Thymus (tissue), 11 donors: ENCODE measurements at regions not wholly inside any gene's neighbourhood (a gene's known extent, or its start where the extent isn't known, plus 50 kb on each side); places are given as distances from the start of the nearest gene placed in this dataset.

Source experiments
- DNase-seq, 9 donors: peaks; one replicate each; pipeline ENCODE4 v3.0.0-alpha.2; 2013; ENCODE audit warnings: low spot score in 9 of 9, low read depth in 6 of 9, missing footprints in 1 of 9
- H3K27ac ChIP-seq, 2 donors: one replicate each; pipeline ENCODE4 v1.5.1; 2013; ENCODE audit warnings: control low read depth in 1 of 2, low read depth in 1 of 2, low read length in 1 of 2, mild to moderate bottlenecking in 1 of 2, moderate library complexity in 1 of 2
- H3K27me3 ChIP-seq, 2 donors: one replicate each; pipeline ENCODE4 v1.5.1; 2013; ENCODE audit warnings: low read length in 1 of 2; ENCODE audit not compliant: control insufficient read depth in 2 of 2, insufficient read depth in 1 of 2
- H3K36me3 ChIP-seq, 2 donors: one replicate each; pipeline ENCODE4 v1.5.1; 2013; ENCODE audit warnings: low read length in 1 of 2, mild to moderate bottlenecking in 1 of 2, moderate library complexity in 1 of 2; ENCODE audit not compliant: control insufficient read depth in 2 of 2, insufficient read depth in 2 of 2
- H3K4me1 ChIP-seq, 2 donors: one replicate each; pipeline ENCODE4 v1.5.1; 2013; ENCODE audit warnings: low read length in 2 of 2; ENCODE audit not compliant: control insufficient read depth in 2 of 2, insufficient read depth in 2 of 2
- H3K4me3 ChIP-seq, 2 donors: one replicate each; pipeline ENCODE4 v1.5.1; 2013; ENCODE audit warnings: low read length in 2 of 2, control low read depth in 1 of 2, mild to moderate bottlenecking in 1 of 2
- H3K9me3 ChIP-seq, 2 donors: one replicate each; pipeline ENCODE4 v1.5.1; 2013; ENCODE audit warnings: low read length in 1 of 2, mild to moderate bottlenecking in 1 of 2; ENCODE audit not compliant: control insufficient read depth in 2 of 2, insufficient read depth in 1 of 2
- WGBS: extraction: QIAGEN DNeasy Blood & Tissue Kit; methylation state at CpG from one replicate; pipeline ENCODE4 v1.1.7; 2013; 5-methylcytosine and 5-hydroxymethylcytosine counted together
- donor health status: healthy.

DNA sequence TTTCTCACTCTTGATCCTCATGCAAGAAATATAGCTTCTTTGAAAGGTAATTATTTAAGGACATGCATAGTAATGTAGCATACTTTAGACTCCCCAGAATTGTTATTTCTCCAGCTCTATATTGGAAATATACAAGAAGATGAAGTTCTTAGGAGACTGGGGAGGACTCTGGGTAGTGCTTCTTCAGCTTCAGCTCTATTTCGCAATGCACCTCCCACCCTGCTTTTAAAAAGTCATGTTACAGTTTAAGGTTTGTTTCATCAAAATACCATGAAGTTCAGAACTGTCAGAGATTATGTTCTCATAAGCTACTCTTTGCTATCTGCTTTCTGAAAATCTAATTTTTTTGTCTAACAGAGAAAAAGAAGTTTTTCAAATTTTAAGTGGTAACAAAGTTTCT, 586.2 kb upstream of the ADGRL4 start:
- Histone ChIP-seq H3K4me3 (no peak overlapping the region), H3K36me3 (no peaks in the 10 kb centered on the region), H3K9me3 (no peaks in the 10 kb centered on the region), H3K27me3 (no peaks in the 10 kb centered on the region), H3K4me1 (no peaks in the 10 kb centered on the region), H3K27ac (no peak overlapping the region)
- 99% methylated on average over 1 of the region's 1 CpG for WGBS
- DNase-seq, result no peak

DNA sequence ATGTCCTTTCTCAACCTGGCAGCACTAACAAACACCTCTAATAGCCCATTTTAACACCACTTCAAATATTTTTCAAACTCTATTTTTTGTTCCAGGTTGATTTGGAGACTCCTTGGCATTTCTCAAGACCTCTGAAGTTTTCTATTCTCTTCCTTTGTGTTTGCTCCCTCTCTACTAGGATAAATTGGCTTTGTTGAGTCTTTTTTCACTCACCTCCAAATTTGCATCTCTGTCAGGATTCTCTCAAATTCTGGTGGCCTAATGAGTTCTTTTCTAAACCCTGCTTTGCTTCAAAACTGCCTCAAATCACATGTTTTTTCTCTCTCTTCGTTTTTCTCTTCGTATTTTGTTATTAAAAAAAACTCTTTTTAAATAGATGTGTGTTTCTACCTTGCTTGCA, 582.2 kb upstream of the ADGRL4 start:
- H3K4me1 ChIP-seq, result no peaks in the 10 kb centered on the region
- 84% methylated on average over 2 of the region's 2 CpGs for WGBS
- DNase-seq, result no peak

DNA sequence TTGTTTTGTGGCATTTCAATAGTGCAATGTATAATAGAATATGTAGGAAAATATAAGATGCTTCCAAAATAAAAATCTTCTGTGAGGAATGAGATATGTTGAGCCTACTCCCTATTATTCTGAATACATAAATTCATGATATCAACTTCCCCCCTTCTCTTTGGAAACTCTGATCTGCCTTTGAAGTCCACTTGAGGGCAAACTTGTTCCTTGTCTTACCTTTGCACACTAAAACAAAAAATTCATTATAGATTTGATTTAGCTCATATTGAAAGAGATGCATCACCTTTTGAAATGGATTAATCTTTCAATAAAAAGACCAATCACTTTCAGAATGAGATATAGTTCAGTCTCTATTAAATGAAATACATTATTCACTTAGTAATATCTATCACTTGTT, 580.7 kb upstream of the ADGRL4 start:
- H3K4me3 ChIP-seq, result no peak overlapping the region
- no peak overlapping the region for H3K27ac ChIP-seq
- no peak for DNase-seq
- no peaks in the 10 kb centered on the region for H3K4me1 ChIP-seq
- H3K36me3 ChIP-seq, result no peaks in the 10 kb centered on the region
- no peaks in the 10 kb centered on the region for H3K27me3 ChIP-seq
- no peaks in the 10 kb centered on the region for H3K9me3 ChIP-seq

More for the DNA sequence above, 582.2 kb upstream of the ADGRL4 start:
- Histone ChIP-seq H3K36me3 (no peaks in the 10 kb centered on the region), H3K4me3 (no peak overlapping the region), H3K27ac (no peak overlapping the region), H3K27me3 (no peaks in the 10 kb centered on the region), H3K9me3 (no peaks in the 10 kb centered on the region)

DNA sequence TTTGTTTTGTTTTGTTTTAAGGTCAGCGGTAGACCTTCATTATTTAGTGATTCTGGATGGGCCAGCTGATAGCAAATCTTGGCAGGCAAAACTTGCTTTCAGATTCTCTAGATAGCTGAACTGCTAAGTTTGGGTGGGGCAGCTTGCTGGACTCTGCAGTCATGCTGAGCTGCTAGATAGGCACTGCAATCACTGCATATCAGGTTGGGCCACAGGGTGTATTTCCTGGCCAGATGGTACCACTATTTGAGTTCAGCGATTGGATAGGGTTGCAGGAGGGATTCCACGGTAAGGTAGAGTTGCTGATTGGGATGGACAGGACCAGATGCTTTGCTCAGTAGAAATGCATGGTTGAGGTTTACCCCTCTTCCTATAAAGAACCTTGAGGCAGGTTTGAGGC, 579.3 kb upstream of the ADGRL4 start:
- H3K9me3 ChIP-seq, result no peaks in the 10 kb centered on the region
- no peak overlapping the region for H3K4me3 ChIP-seq
- no peaks in the 10 kb centered on the region for H3K36me3 ChIP-seq
- no peaks in the 10 kb centered on the region for H3K27me3 ChIP-seq
- no peak overlapping the region for H3K27ac ChIP-seq
- DNase-seq, result no peak
- no peaks in the 10 kb centered on the region for H3K4me1 ChIP-seq
- 97% methylated on average over 3 of the region's 3 CpGs for WGBS

DNA sequence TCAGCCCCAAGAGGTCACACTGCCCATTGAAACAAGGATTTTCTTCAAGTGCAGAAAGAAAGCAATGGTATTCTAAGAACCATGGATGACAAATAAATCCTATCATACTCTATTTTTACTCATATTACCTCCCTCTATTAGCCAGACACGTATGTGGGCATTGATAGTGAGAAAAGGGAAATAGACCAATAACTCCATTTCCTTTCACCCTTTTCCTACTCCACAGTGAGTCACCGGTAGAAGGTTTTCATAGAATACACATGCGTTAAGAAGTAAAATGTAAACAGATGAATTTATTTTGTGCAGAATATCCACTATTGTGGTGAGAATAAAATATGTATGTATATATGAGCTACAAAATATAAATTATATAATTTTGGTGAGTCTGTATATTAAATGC, 568.9 kb upstream of the ADGRL4 start:
- Histone ChIP-seq H3K4me3 (no peak overlapping the region), H3K27ac (no peak overlapping the region), H3K9me3 (no peaks in the 10 kb centered on the region), H3K36me3 (no peaks in the 10 kb centered on the region), H3K4me1 (no peaks in the 10 kb centered on the region), H3K27me3 (no peaks in the 10 kb centered on the region)
- DNase-seq, result no peak
- WGBS, result 17% methylated on average over 3 of the region's 3 CpGs

GRCh38 chr1:79568411-79568810, 561.9 kb upstream of the ADGRL4 start:
- Histone ChIP-seq H3K4me3 (no peak overlapping the region), H3K36me3 (no peaks in the 10 kb centered on the region), H3K27ac (no peak overlapping the region), H3K4me1 (no peaks in the 10 kb centered on the region), H3K27me3 (no peaks in the 10 kb centered on the region), H3K9me3 (no peaks in the 10 kb centered on the region)
- WGBS, result 89% methylated on average over 1 of the region's 1 CpG
- no peak for DNase-seq

GRCh38 chr1:79561521-79561978, 555.0 kb upstream of the ADGRL4 start:
- no peaks in the 10 kb centered on the region for H3K27me3 ChIP-seq
- no peaks in the 10 kb centered on the region for H3K4me1 ChIP-seq
- H3K4me3 ChIP-seq, result no peak overlapping the region
- H3K9me3 ChIP-seq, result peaks cover 0 to 2% of the 10 kb centered on the region in 2 donors
- H3K36me3 ChIP-seq, result no peaks in the 10 kb centered on the region
- 89% methylated on average over 17 of the region's 17 CpGs for WGBS
- H3K27ac ChIP-seq, result no peak overlapping the region
- no peak for DNase-seq

DNA sequence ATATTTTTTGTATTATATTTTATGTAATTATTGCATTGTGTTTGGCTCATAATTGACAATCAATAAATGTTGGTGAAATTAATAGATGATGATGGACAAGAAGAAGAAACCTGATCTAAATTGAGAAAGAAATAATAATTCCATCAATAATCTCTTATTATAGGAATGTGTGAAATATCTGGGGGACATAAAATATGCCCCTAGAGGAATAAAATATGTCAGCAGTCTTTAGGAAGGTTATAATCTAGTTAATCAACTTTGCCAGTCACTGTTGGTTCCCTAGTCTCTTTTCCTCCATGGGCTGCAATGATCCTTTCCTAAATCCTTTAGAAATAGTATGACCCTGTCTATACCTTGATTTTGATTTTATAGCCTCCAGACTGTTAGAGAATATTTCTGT, 549.7 kb upstream of the ADGRL4 start:
- no peaks in the 10 kb centered on the region for H3K27me3 ChIP-seq
- no peak overlapping the region for H3K4me3 ChIP-seq
- H3K4me1 ChIP-seq, result no peaks in the 10 kb centered on the region
- no peak overlapping the region for H3K27ac ChIP-seq
- no peak for DNase-seq
- peaks cover 0 to 2% of the 10 kb centered on the region in 2 donors for H3K9me3 ChIP-seq
- no peaks in the 10 kb centered on the region for H3K36me3 ChIP-seq

- WGBS, result 72% methylated on average over 5 of the region's 5 CpGs
- no peak for DNase-seq
- Histone ChIP-seq H3K27ac (no peak overlapping the region), H3K27me3 (no peaks in the 10 kb centered on the region), H3K4me1 (no peaks in the 10 kb centered on the region), H3K4me3 (no peak overlapping the region), H3K36me3 (no peaks in the 10 kb centered on the region), H3K9me3 (peaks cover 0 to 2% of the 10 kb centered on the region in 2 donors)
Measured at GRCh38 chr1:79554688-79555087, 548.2 kb upstream of the ADGRL4 start.

DNA sequence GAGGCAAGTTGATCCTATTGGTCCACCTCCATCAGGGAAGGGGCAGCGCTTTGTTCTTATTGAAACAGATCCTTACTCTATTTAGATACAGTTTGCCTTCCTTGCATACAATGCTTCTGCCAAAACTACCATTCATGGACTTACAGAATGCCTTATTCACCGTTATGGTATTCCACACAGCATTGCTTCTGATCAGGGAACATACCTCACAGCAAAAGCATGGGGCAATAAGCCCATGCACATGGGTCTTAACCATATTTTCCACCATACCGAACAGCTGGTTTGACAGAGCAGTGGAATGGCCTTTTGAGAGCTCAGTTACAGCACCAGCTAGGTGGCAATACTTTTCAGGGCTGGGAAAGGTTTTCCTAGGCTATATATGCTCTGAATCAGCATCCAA, 544.8 kb upstream of the ADGRL4 start:
- Histone ChIP-seq H3K9me3 (no peaks in the 10 kb centered on the region), H3K4me1 (no peaks in the 10 kb centered on the region), H3K4me3 (no peak overlapping the region), H3K36me3 (no peaks in the 10 kb centered on the region), H3K27ac (no peak overlapping the region), H3K27me3 (no peaks in the 10 kb centered on the region)
- WGBS, result 60% methylated on average over 3 of the region's 3 CpGs
- no peak for DNase-seq
